B cell (primary cell): ENCODE measurements at regions not wholly inside any gene's neighbourhood (a gene's known extent, or its start where the extent isn't known, plus 50 kb on each side); places are given as distances from the start of the nearest gene placed in this dataset.

Experiments
- ATAC-seq: fragments of 200-7000 bp; cut with Tn5 transposase; one replicate; pipeline ENCODE4 v1.10.0; 2021; ENCODE audit warnings: low read depth, mild to moderate bottlenecking, moderate number of reproducible peaks, moderate library complexity
- CTCF ChIA-PET: fragments of 350-600 bp; sonication (Branson Sonifier 250); formaldehyde crosslinking; loops from one replicate; lab custom pipeline; 2021; ENCODE audit warnings: antibody characterized with exemption, inconsistent platforms; lab: Charles Lee
- POLR2A ChIA-PET: fragments of 350-600 bp; sonication (Branson Sonifier 250); formaldehyde crosslinking; loops from one replicate; lab custom pipeline; 2021; ENCODE audit warnings: antibody characterized with exemption; lab: Charles Lee
- DNase-seq: peaks from one replicate; pipeline ENCODE4 v3.0.0; 2013
- H2AFZ ChIP-seq: 2 replicates; pipeline ENCODE4 v1.6.1; 2012; ENCODE audit warnings: mild to moderate bottlenecking, low read depth, low read length; ENCODE audit not compliant: insufficient read depth, poor library complexity, severe bottlenecking
- H3K27ac ChIP-seq, 2 donors: 1 replicate in 1 of 2; 2 replicates in 1 of 2; pipeline ENCODE4 v1.5.1; 2012 to 2013; ENCODE audit warnings: low read length in 2 of 2, mild to moderate bottlenecking in 2 of 2, moderate library complexity in 1 of 2
- H3K27me3 ChIP-seq, 4 experiments: fragments of 200-600 bp in 1 of 4; sonication (generic) in 1 of 4; replicated peaks in 1 of 4; 1 replicate in 2 of 4; 2 replicates in 2 of 4; pipeline versions ENCODE4 v1.6.1 to v1.7.0; 2013 to 2016; ENCODE audit warnings: low read length in 3 of 4, mild to moderate bottlenecking in 2 of 4, mixed read lengths in 1 of 4, moderate library complexity in 1 of 4; ENCODE audit not compliant: insufficient read depth in 4 of 4, control insufficient read depth in 3 of 4; ENCODE audit errors: control extremely low read depth in 1 of 4
- H3K36me3 ChIP-seq, 2 experiments: replicated peaks in 1 of 2; 1 replicate in 1 of 2; 2 replicates in 1 of 2; pipeline versions ENCODE4 v1.6.1 to v1.7.1; 2013; ENCODE audit warnings: low read length in 1 of 2; ENCODE audit not compliant: insufficient read depth in 2 of 2, control insufficient read depth in 1 of 2; ENCODE audit errors: control extremely low read depth in 1 of 2, extremely low read depth in 1 of 2
- H3K4me1 ChIP-seq, 2 donors: fragments of 200-600 bp in 1 of 2; sonication (generic) in 1 of 2; 1 replicate in 1 of 2; 2 replicates in 1 of 2; pipeline versions ENCODE4 v1.5.1 to v1.6.1; 2013 to 2017; ENCODE audit warnings: low read length in 2 of 2; ENCODE audit not compliant: control insufficient read depth in 2 of 2, insufficient read depth in 2 of 2
- H3K4me2 ChIP-seq: replicated peaks from 2 replicates; pipeline ENCODE3; 2012; ENCODE audit warnings: mild to moderate bottlenecking, low read depth, low read length; ENCODE audit not compliant: poor library complexity, severe bottlenecking
- H3K4me3 ChIP-seq, 5 experiments: fragments of 200-600 bp in 1 of 5; sonication (generic) in 1 of 5; 1 replicate in 3 of 5; 2 replicates in 2 of 5; pipeline versions ENCODE4 v1.5.1 to v1.7.0; 2011 to 2016; ENCODE audit warnings: low read length in 4 of 5, mild to moderate bottlenecking in 4 of 5, low read depth in 2 of 5, control low read depth in 1 of 5, moderate library complexity in 1 of 5; ENCODE audit not compliant: insufficient read depth in 1 of 5; ENCODE audit errors: control extremely low read depth in 1 of 5, extremely low read depth in 1 of 5
- H3K79me2 ChIP-seq: fragments of 200-600 bp; sonication (generic); one replicate; pipeline ENCODE4 v1.6.0; 2016; ENCODE audit warnings: low read length; ENCODE audit not compliant: control insufficient read depth, insufficient read depth
- H3K9ac ChIP-seq: fragments of 200-600 bp; sonication (generic); 2 replicates; pipeline ENCODE4 v1.6.1; 2017; ENCODE audit warnings: mild to moderate bottlenecking, low read length, moderate library complexity
- H3K9me3 ChIP-seq, 3 donors: one replicate each; pipeline versions ENCODE4 v1.6.1 to v1.7.1; 2013; ENCODE audit warnings: low read length in 2 of 3; ENCODE audit not compliant: control insufficient read depth in 2 of 3, insufficient read depth in 1 of 3; ENCODE audit errors: control extremely low read depth in 1 of 3
- H4K20me1 ChIP-seq: 2 replicates; pipeline ENCODE4 v1.6.0; 2012; ENCODE audit warnings: mild to moderate bottlenecking, low read length; ENCODE audit not compliant: insufficient read depth, control insufficient read depth, poor library complexity, severe bottlenecking
- H3K27ac Mint-ChIP-seq: one replicate; pipeline ENCODE4 v1.8.0; 2021; ENCODE audit warnings: mixed read lengths
- H3K27me3 Mint-ChIP-seq: one replicate; pipeline ENCODE4 v1.8.0; 2021; ENCODE audit warnings: mixed read lengths
- H3K4me1 Mint-ChIP-seq: one replicate; pipeline ENCODE4 v1.8.0; 2021; ENCODE audit warnings: mixed read lengths
- H3K4me3 Mint-ChIP-seq: one replicate; pipeline ENCODE4 v1.8.0; 2021; ENCODE audit warnings: mixed read lengths
- H3K9me3 Mint-ChIP-seq: one replicate; pipeline ENCODE4 v1.8.0; 2022; ENCODE audit warnings: mixed read lengths; ENCODE audit not compliant: insufficient read depth
- CTCF ChIP-seq: fragments of 200-600 bp; IDR thresholded peaks from one replicate; pipeline ENCODE4 v1.8.0; 2022; ENCODE audit warnings: antibody characterized with exemption, mild to moderate bottlenecking
- EZH2 ChIP-seq: IDR thresholded peaks from 2 replicates; pipeline ENCODE4 v1.6.1; 2012; ENCODE audit warnings: borderline replicate concordance, low read depth, mild to moderate bottlenecking, moderate library complexity, low read length; ENCODE audit not compliant: insufficient read depth, poor library complexity, severe bottlenecking
- WGBS: methylation state at CpG from one replicate; pipeline ENCODE4 v1.1.5; 2013; ENCODE audit warnings: missing lambda C conversion rate; ENCODE audit not compliant: insufficient coverage; 5-methylcytosine and 5-hydroxymethylcytosine counted together
- intact Hi-C: fragments of 100-400 bp; cut with micrococcal nuclease; formaldehyde crosslinking; loops from one replicate; pipeline ENCODE4 v1.10.0; 2022

- Histone ChIP-seq H3K4me2 (no peak overlapping the region), H3K27me3 (no peaks in the 10 kb centered on the region), H3K4me1 (no peaks in the 10 kb centered on the region), H3K9ac (no peak overlapping the region), H3K36me3 (no peaks in the 10 kb centered on the region), H3K79me2 (no peaks in the 10 kb centered on the region), H3K4me3 (no peak overlapping the region), H2AFZ (no peak overlapping the region), H4K20me1 (no peaks in the 10 kb centered on the region), H3K9me3 (no peaks in the 10 kb centered on the region), H3K27ac (no peak overlapping the region)
- Mint-ChIP-seq H3K9me3 (no peaks in the 10 kb centered on the region), H3K27ac (no peak overlapping the region), H3K4me1 (no peaks in the 10 kb centered on the region), H3K27me3 (peaks cover 6% of the 10 kb centered on the region), H3K4me3 (no peak overlapping the region)
- DNase-seq = no peak
- ChIA-PET POLR2A (no interaction called here), CTCF (no interaction called here)
- WGBS = 82% methylated on average over 3 of the region's 5 CpGs
- intact Hi-C loops = no loop called here
- no peak for TF ChIP-seq EZH2
- no peak for TF ChIP-seq CTCF
- no peak for ATAC-seq
These were observed 66.3 kb upstream of the SCG2 start for GRCh38 chr2:223668302-223668998.

- CTCF ChIA-PET = no interaction called here
- Mint-ChIP-seq H3K9me3 (no peaks in the 10 kb centered on the region), H3K4me3 (no peak overlapping the region), H3K27ac (no peak overlapping the region), H3K4me1 (no peaks in the 10 kb centered on the region), H3K27me3 (peaks cover 31% of the 10 kb centered on the region)
- peaks cover 0 to 8% (median 2%) of the 10 kb centered on the region in 4 experiments for H3K27me3 ChIP-seq
- no peak for DNase-seq
- H3K4me3 ChIP-seq = no peak overlapping the region
- no peak overlapping the region for H3K4me2 ChIP-seq
- no peak overlapping the region for H3K27ac ChIP-seq
- POLR2A ChIA-PET = no interaction called here
- no peak for ATAC-seq
- TF ChIP-seq CTCF (no peak), EZH2 (no peak)
- H3K9me3 ChIP-seq = peaks cover 0 to 4% (median 0%) of the 10 kb centered on the region in 3 donors
- H4K20me1 ChIP-seq = no peaks in the 10 kb centered on the region
- H2AFZ ChIP-seq = no peak overlapping the region
- intact Hi-C loops = no loop called here
- no peak overlapping the region for H3K9ac ChIP-seq
- H3K79me2 ChIP-seq = no peaks in the 10 kb centered on the region
- H3K36me3 ChIP-seq = no peaks in the 10 kb centered on the region
- no peaks in the 10 kb centered on the region for H3K4me1 ChIP-seq
- WGBS = no CpG with 5 or more reads among the region's 6 CpGs
These were observed 52.3 kb upstream of the SCG2 start for GRCh38 chr2:223654384-223654915.
